GM23338 (cell line): ENCODE measurements at regions not wholly inside any gene's neighbourhood (a gene's known extent, or its start where the extent isn't known, plus 50 kb on each side); places are given as distances from the start of the nearest gene placed in this dataset.

Experiments
- ATAC-seq: fragments of 200-7000 bp; cut with Tn5 transposase; 3 replicates; pipeline ENCODE4 v1.9.1; 2020
- DNase-seq: peaks from one replicate; pipeline ENCODE4 v3.0.0-alpha.2; 2015; ENCODE audit warnings: low spot score
- H2AFZ ChIP-seq: fragments of 200-600 bp; sonication (generic); 2 replicates; pipeline ENCODE4 v1.8.0; 2016; ENCODE audit warnings: antibody characterized with exemption, mild to moderate bottlenecking, moderate library complexity
- H3F3A ChIP-seq: fragments of 200-600 bp; sonication (generic); replicated peaks from 2 replicates; pipeline ENCODE4 v1.8.0; 2017; ENCODE audit warnings: antibody characterized with exemption, mixed run types, low read depth
- H3K27ac ChIP-seq: fragments of 200-600 bp; sonication (generic); 2 replicates; pipeline ENCODE4 v1.6.1; 2016; ENCODE audit warnings: low read depth
- H3K27me3 ChIP-seq: fragments of 200-600 bp; sonication (generic); 2 replicates; pipeline ENCODE4 v1.8.0; 2016; ENCODE audit warnings: mild to moderate bottlenecking, mixed run types, moderate library complexity; ENCODE audit not compliant: insufficient read depth
- H3K36me3 ChIP-seq: fragments of 200-600 bp; sonication (generic); 2 replicates; pipeline ENCODE4 v1.8.0; 2016; ENCODE audit warnings: mild to moderate bottlenecking; ENCODE audit not compliant: insufficient read depth
- H3K4me1 ChIP-seq: fragments of 200-600 bp; sonication (generic); 2 replicates; pipeline ENCODE4 v1.8.0; 2016; ENCODE audit warnings: mild to moderate bottlenecking, moderate library complexity; ENCODE audit not compliant: insufficient read depth
- H3K4me2 ChIP-seq: fragments of 200-600 bp; sonication (generic); 2 replicates; pipeline ENCODE4 v1.7.1; 2017; ENCODE audit warnings: mixed run types
- H3K4me3 ChIP-seq: fragments of 200-600 bp; sonication (generic); 2 replicates; pipeline ENCODE4 v1.6.1; 2016; ENCODE audit warnings: mixed run types
- H3K79me2 ChIP-seq: fragments of 200-600 bp; sonication (generic); replicated peaks from 2 replicates; pipeline ENCODE4 v1.8.0; 2017; ENCODE audit warnings: mild to moderate bottlenecking; ENCODE audit not compliant: insufficient read depth
- H3K9me2 ChIP-seq: fragments of 200-600 bp; sonication (generic); 2 replicates; pipeline ENCODE4 v1.8.0; 2017; ENCODE audit not compliant: insufficient read depth
- H4K20me1 ChIP-seq: fragments of 200-600 bp; sonication (generic); replicated peaks from 2 replicates; pipeline ENCODE4 v1.8.0; 2017; ENCODE audit warnings: mild to moderate bottlenecking; ENCODE audit not compliant: insufficient read depth
- H3K27ac Mint-ChIP-seq: 2 replicates; pipeline ENCODE4 v1.8.0; 2020; ENCODE audit warnings: inconsistent platforms, mild to moderate bottlenecking, moderate library complexity, mixed read lengths
- H3K27me3 Mint-ChIP-seq: 3 replicates; pipeline ENCODE4 v1.8.0; 2022; ENCODE audit warnings: low read depth, mild to moderate bottlenecking, moderate library complexity, mixed read lengths, inconsistent platforms; ENCODE audit not compliant: insufficient read depth, poor library complexity
- H3K36me3 Mint-ChIP-seq: 3 replicates; pipeline ENCODE4 v1.8.0; 2021; ENCODE audit warnings: low read depth, mild to moderate bottlenecking, inconsistent platforms, moderate library complexity, mixed read lengths
- H3K4me1 Mint-ChIP-seq: 3 replicates; pipeline ENCODE4 v1.8.0; 2020; ENCODE audit warnings: mild to moderate bottlenecking, inconsistent platforms, mixed read lengths
- H3K4me3 Mint-ChIP-seq: 3 replicates; pipeline ENCODE4 v1.8.0; 2021; ENCODE audit warnings: moderate library complexity, mild to moderate bottlenecking, inconsistent platforms, mixed read lengths
- H3K9me3 Mint-ChIP-seq: 3 replicates; pipeline ENCODE4 v1.8.0; 2020; ENCODE audit warnings: moderate library complexity, mild to moderate bottlenecking, inconsistent platforms, mixed read lengths
- CREB1 ChIP-seq: fragments of 250-450 bp; sonication (Bioruptor Pico); IDR thresholded peaks from 2 replicates; pipeline ENCODE4 v1.5.0; 2020; ENCODE audit warnings: low read depth, mild to moderate bottlenecking, moderate library complexity
- CTCF ChIP-seq, 2 experiments: fragments of 200-600 bp in 1 of 2; sonication (generic) in 1 of 2; conservative IDR thresholded peaks; 2 replicates each; pipeline versions ENCODE4 v1.5.1 to v1.6.1; 2016 to 2017; ENCODE audit warnings: antibody characterized with exemption in 2 of 2, low read depth in 2 of 2, mild to moderate bottlenecking in 2 of 2, moderate library complexity in 1 of 2
- ETS1 ChIP-seq: IDR thresholded peaks from 2 replicates; pipeline ENCODE4 v1.6.1; 2016; ENCODE audit warnings: antibody characterized with exemption
- EZH2 ChIP-seq: fragments of 200-600 bp; sonication (generic); IDR thresholded peaks from one replicate; pipeline ENCODE4 v1.8.0; 2017; ENCODE audit warnings: antibody characterized with exemption, mild to moderate bottlenecking, low read depth; ENCODE audit not compliant: unreplicated experiment
- EZH2phosphoT487 ChIP-seq: fragments of 200-600 bp; sonication (generic); IDR thresholded peaks from one replicate; pipeline ENCODE4 v1.8.1; 2018; ENCODE audit warnings: antibody characterized with exemption; ENCODE audit not compliant: unreplicated experiment
- JUNB ChIP-seq: IDR thresholded peaks from one replicate; pipeline ENCODE4 v1.6.1; 2016; ENCODE audit warnings: antibody characterized with exemption; ENCODE audit not compliant: unreplicated experiment
- POLR2AphosphoS5 ChIP-seq: IDR thresholded peaks from 2 replicates; pipeline ENCODE4 v1.6.1; 2016; ENCODE audit warnings: antibody characterized with exemption, low read depth
- REST ChIP-seq: IDR thresholded peaks from one replicate; pipeline ENCODE4 v1.6.1; 2018; ENCODE audit warnings: antibody characterized with exemption; ENCODE audit not compliant: unreplicated experiment
- STAT1 ChIP-seq: IDR thresholded peaks from one replicate; pipeline ENCODE4 v1.6.1; 2016; ENCODE audit warnings: antibody characterized with exemption; ENCODE audit not compliant: unreplicated experiment
- ZNF114 ChIP-seq: fragments of 250-450 bp; sonication (Bioruptor Pico); IDR thresholded peaks from 2 replicates; pipeline ENCODE4 v1.5.0; 2020; ENCODE audit warnings: mild to moderate bottlenecking, moderate library complexity
- ZNF462 ChIP-seq: fragments of 250-450 bp; sonication (Bioruptor Pico); IDR thresholded peaks from 2 replicates; pipeline ENCODE4 v1.5.0; 2020; ENCODE audit warnings: mild to moderate bottlenecking, moderate library complexity

GRCh38 chr3:2041931-2042330 lies 56.7 kb upstream of the CNTN4 start:
- H3K9me3 Mint-ChIP-seq: peaks cover 79% of the 10 kb centered on the region
- no peaks in the 10 kb centered on the region for H3K79me2 ChIP-seq
- no peak overlapping the region for H3K4me3 Mint-ChIP-seq
- H3K36me3 ChIP-seq: no peaks in the 10 kb centered on the region
- no peaks in the 10 kb centered on the region for H3K27me3 Mint-ChIP-seq
- DNase-seq (no peak), ATAC-seq (no peak)
- no peaks in the 10 kb centered on the region for H4K20me1 ChIP-seq
- TF ChIP-seq ZNF114 (no peak), EZH2phosphoT487 (no peak), CREB1 (CRISPR knock-in tag) (no peak), REST (no peak), ZNF462 (CRISPR knock-in tag) (no peak), EZH2 (no peak), JUNB (no peak), STAT1 (no peak), CTCF (conservative IDR thresholded peaks at IDR 0.05; ENCODE audit: low read depth in 2 of 2) (no peak), POLR2AphosphoS5 (no peak), ETS1 (no peak)
- no peak overlapping the region for H3K4me3 ChIP-seq
- no peaks in the 10 kb centered on the region for H3K4me1 ChIP-seq
- H3K4me2 ChIP-seq: no peak overlapping the region
- H3K36me3 Mint-ChIP-seq: peaks cover 22% of the 10 kb centered on the region
- H2AFZ ChIP-seq: no peak overlapping the region
- H3K27me3 ChIP-seq: no peaks in the 10 kb centered on the region
- H3F3A ChIP-seq: no peaks in the 10 kb centered on the region
- no peaks in the 10 kb centered on the region for H3K4me1 Mint-ChIP-seq
- no peak overlapping the region for H3K27ac ChIP-seq
- no peak overlapping the region for H3K27ac Mint-ChIP-seq
- H3K9me2 ChIP-seq: no peaks in the 10 kb centered on the region
